Neural cell (in vitro differentiated cells): ENCODE measurements at regions not wholly inside any gene's neighbourhood (a gene's known extent, or its start where the extent isn't known, plus 50 kb on each side); places are given as distances from the start of the nearest gene placed in this dataset.

Experiments
- H2AFZ ChIP-seq: fragments of 200-600, 300-800 bp; sonication (generic), shearing (Covaris generic); 2 replicates; pipeline ENCODE4 v1.6.0; 2014; ENCODE audit warnings: low read depth, mild to moderate bottlenecking, antibody characterized with exemption, low read length, moderate library complexity
- H3F3A ChIP-seq: fragments of 200-600 bp; shearing (Covaris generic); 2 replicates; pipeline ENCODE4 v1.6.1; 2016; ENCODE audit warnings: mild to moderate bottlenecking, moderate library complexity, mixed read lengths, antibody characterized with exemption, low read length; ENCODE audit not compliant: insufficient read depth, poor library complexity, severe bottlenecking
- H3K27ac ChIP-seq: fragments of 200-600, 300-800 bp; sonication (generic), shearing (Covaris generic); 2 replicates; pipeline ENCODE4 v1.5.1; 2014; ENCODE audit warnings: mild to moderate bottlenecking, low read length, moderate library complexity
- H3K27me3 ChIP-seq: fragments of 300-800, 200-600 bp; sonication (generic), shearing (Covaris generic); 2 replicates; pipeline ENCODE4 v1.6.0; 2014; ENCODE audit warnings: mild to moderate bottlenecking, low read depth, low read length, moderate library complexity; ENCODE audit not compliant: insufficient read depth
- H3K36me3 ChIP-seq: fragments of 300-800, 200-600 bp; sonication (generic), shearing (Covaris generic); 2 replicates; pipeline ENCODE4 v1.5.1; 2014; ENCODE audit warnings: mild to moderate bottlenecking, antibody characterized with exemption, low read length, moderate library complexity; ENCODE audit not compliant: insufficient read depth
- H3K4me2 ChIP-seq: fragments of 300-800, 200-600 bp; sonication (generic), shearing (Covaris generic); 2 replicates; pipeline ENCODE4 v1.6.0; 2014; ENCODE audit warnings: mild to moderate bottlenecking, low read length
- H3K4me3 ChIP-seq: fragments of 300-800, 200-600 bp; sonication (generic), shearing (Covaris generic); 2 replicates; pipeline ENCODE4 v1.5.1; 2014; ENCODE audit warnings: mild to moderate bottlenecking, low read length, moderate library complexity
- H3K79me2 ChIP-seq: fragments of 200-600 bp; shearing (Covaris generic); replicated peaks from 2 replicates; pipeline ENCODE4 v1.6.0; 2014; ENCODE audit warnings: mild to moderate bottlenecking, low read length, moderate library complexity; ENCODE audit not compliant: insufficient read depth
- H3K9ac ChIP-seq: fragments of 300-800, 200-600 bp; sonication (generic), shearing (Covaris generic); 2 replicates; pipeline ENCODE4 v1.6.1; 2016; ENCODE audit warnings: mild to moderate bottlenecking, low read length, mixed read lengths
- H3K9me2 ChIP-seq: fragments of 200-600 bp; shearing (Covaris generic); 2 replicates; pipeline ENCODE4 v1.6.1; 2016; ENCODE audit warnings: mild to moderate bottlenecking, low read length, mixed read lengths; ENCODE audit not compliant: insufficient read depth
- H3K9me3 ChIP-seq: fragments of 200-600, 300-800 bp; sonication (generic), shearing (Covaris generic); 2 replicates; pipeline ENCODE4 v1.6.1; 2016; ENCODE audit warnings: mild to moderate bottlenecking, mixed run types, low read length, moderate library complexity, mixed read lengths
- H4K20me1 ChIP-seq: fragments of 200-600 bp; shearing (Covaris generic); 2 replicates; pipeline ENCODE4 v1.6.1; 2016; ENCODE audit warnings: mild to moderate bottlenecking, mixed run types; ENCODE audit not compliant: insufficient read depth
- EP300 ChIP-seq: fragments of 450-650 bp; conservative IDR thresholded peaks from 2 replicates; pipeline ENCODE4 v1.6.1; 2014; ENCODE audit warnings: antibody characterized with exemption, mild to moderate bottlenecking, moderate library complexity; ENCODE audit not compliant: poor library complexity, severe bottlenecking
- EZH2 ChIP-seq: fragments of 200-600, 300-800 bp; shearing (Covaris generic), sonication (generic); IDR thresholded peaks from 2 replicates; pipeline ENCODE4 v1.6.1; 2014; ENCODE audit warnings: antibody characterized with exemption, low read length, borderline replicate concordance, mild to moderate bottlenecking; ENCODE audit not compliant: insufficient read depth, poor library complexity, severe bottlenecking
- MXI1 ChIP-seq: fragments of 450-650 bp; conservative IDR thresholded peaks from 2 replicates; pipeline ENCODE4 v1.6.1; 2014; ENCODE audit warnings: antibody characterized with exemption, mild to moderate bottlenecking; ENCODE audit not compliant: poor library complexity, severe bottlenecking
- POLR2AphosphoS5 ChIP-seq: IDR thresholded peaks from 2 replicates; pipeline ENCODE4 v1.6.1; 2012
- RAD21 ChIP-seq: fragments of 450-650 bp; conservative IDR thresholded peaks from 2 replicates; pipeline ENCODE4 v1.6.1; 2014; ENCODE audit warnings: antibody characterized with exemption, mild to moderate bottlenecking, moderate library complexity
- SMC3 ChIP-seq: fragments of 450-650 bp; conservative IDR thresholded peaks from 2 replicates; pipeline ENCODE4 v1.6.1; 2014; ENCODE audit warnings: antibody characterized with exemption, mild to moderate bottlenecking, moderate library complexity; ENCODE audit not compliant: poor library complexity
- TAF1 ChIP-seq: IDR thresholded peaks from 2 replicates; pipeline ENCODE4 v1.6.1; 2012; ENCODE audit warnings: low read depth
- TF ChIP-seq, protein P1 (sequence below): IDR thresholded peaks from 2 replicates; pipeline ENCODE4 v1.6.1; 2012; ENCODE audit warnings: borderline replicate concordance
- TF ChIP-seq, protein P2 (sequence below): fragments of 450-650 bp; IDR thresholded peaks from 2 replicates; pipeline ENCODE4 v1.5.1; 2014; ENCODE audit warnings: antibody characterized with exemption, mild to moderate bottlenecking, moderate library complexity; ENCODE audit not compliant: poor library complexity, severe bottlenecking

DNA sequence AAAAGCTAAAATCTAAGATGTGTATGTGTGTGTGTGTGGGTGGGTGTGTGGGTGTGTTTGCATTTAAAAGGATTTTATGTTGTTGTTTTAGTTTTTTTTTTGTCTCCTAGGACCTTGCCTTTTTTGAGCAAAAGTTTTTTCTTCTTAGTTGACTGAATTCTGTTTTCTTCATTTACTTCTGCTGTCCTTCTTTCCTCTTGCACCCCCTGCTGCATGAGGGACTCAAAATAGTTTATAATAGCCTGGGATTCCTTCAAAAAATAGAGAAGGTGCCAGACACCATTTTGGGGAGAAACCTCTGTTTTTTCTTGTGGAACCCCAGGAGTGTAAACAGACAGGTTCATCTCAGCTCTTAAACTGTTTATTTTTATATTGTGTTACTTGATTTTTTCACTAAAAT, 817.7 kb downstream of the TBC1D22A start:
- Histone ChIP-seq H3K9me3 (no peaks in the 10 kb centered on the region), H3F3A (no peaks in the 10 kb centered on the region)

DNA sequence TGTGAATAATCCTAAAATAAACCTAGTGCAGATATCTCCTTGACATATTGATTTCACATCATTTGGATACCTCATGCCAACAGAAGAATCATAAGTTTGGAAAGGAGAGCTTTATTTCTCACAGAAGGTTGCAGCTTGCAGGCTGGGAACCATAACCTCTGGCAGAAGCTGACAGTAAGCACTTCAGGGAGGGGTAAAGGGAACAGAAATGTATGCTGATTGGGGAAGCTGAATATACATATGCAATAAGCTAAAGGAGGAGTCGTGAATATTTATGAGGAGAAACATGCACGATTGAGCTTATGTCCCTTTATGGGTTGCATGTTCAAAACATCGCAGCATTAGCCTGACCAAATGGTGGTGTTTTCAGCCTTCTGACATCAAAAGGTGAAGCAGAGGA, 814.5 kb downstream of the TBC1D22A start:
- H3K4me3 ChIP-seq, result no peak overlapping the region
- H3K27me3 ChIP-seq, result no peaks in the 10 kb centered on the region
- no peaks in the 10 kb centered on the region for H3K9me2 ChIP-seq
- H2AFZ ChIP-seq, result no peak overlapping the region
- H4K20me1 ChIP-seq, result no peaks in the 10 kb centered on the region
- no peak overlapping the region for H3K27ac ChIP-seq
- TF ChIP-seq RAD21, result no peak
- no peak for TF ChIP-seq SMC3
- no peak for TF ChIP-seq POLR2AphosphoS5
- TF ChIP-seq MXI1, result no peak
- TF ChIP-seq, protein P1, sequence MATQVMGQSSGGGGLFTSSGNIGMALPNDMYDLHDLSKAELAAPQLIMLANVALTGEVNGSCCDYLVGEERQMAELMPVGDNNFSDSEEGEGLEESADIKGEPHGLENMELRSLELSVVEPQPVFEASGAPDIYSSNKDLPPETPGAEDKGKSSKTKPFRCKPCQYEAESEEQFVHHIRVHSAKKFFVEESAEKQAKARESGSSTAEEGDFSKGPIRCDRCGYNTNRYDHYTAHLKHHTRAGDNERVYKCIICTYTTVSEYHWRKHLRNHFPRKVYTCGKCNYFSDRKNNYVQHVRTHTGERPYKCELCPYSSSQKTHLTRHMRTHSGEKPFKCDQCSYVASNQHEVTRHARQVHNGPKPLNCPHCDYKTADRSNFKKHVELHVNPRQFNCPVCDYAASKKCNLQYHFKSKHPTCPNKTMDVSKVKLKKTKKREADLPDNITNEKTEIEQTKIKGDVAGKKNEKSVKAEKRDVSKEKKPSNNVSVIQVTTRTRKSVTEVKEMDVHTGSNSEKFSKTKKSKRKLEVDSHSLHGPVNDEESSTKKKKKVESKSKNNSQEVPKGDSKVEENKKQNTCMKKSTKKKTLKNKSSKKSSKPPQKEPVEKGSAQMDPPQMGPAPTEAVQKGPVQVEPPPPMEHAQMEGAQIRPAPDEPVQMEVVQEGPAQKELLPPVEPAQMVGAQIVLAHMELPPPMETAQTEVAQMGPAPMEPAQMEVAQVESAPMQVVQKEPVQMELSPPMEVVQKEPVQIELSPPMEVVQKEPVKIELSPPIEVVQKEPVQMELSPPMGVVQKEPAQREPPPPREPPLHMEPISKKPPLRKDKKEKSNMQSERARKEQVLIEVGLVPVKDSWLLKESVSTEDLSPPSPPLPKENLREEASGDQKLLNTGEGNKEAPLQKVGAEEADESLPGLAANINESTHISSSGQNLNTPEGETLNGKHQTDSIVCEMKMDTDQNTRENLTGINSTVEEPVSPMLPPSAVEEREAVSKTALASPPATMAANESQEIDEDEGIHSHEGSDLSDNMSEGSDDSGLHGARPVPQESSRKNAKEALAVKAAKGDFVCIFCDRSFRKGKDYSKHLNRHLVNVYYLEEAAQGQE, result no peak
- H3K9me3 ChIP-seq, result no peaks in the 10 kb centered on the region
- no peak overlapping the region for H3K9ac ChIP-seq
- H3F3A ChIP-seq, result no peaks in the 10 kb centered on the region
- H3K4me2 ChIP-seq, result no peak overlapping the region
- no peaks in the 10 kb centered on the region for H3K36me3 ChIP-seq
- no peaks in the 10 kb centered on the region for H3K79me2 ChIP-seq

More for the DNA sequence above, 817.7 kb downstream of the TBC1D22A start:
- H3K27me3 ChIP-seq, result no peaks in the 10 kb centered on the region
- no peak overlapping the region for H3K4me2 ChIP-seq
- TF ChIP-seq RAD21, result no peak
- TF ChIP-seq MXI1, result no peak
- TF ChIP-seq, protein P2, sequence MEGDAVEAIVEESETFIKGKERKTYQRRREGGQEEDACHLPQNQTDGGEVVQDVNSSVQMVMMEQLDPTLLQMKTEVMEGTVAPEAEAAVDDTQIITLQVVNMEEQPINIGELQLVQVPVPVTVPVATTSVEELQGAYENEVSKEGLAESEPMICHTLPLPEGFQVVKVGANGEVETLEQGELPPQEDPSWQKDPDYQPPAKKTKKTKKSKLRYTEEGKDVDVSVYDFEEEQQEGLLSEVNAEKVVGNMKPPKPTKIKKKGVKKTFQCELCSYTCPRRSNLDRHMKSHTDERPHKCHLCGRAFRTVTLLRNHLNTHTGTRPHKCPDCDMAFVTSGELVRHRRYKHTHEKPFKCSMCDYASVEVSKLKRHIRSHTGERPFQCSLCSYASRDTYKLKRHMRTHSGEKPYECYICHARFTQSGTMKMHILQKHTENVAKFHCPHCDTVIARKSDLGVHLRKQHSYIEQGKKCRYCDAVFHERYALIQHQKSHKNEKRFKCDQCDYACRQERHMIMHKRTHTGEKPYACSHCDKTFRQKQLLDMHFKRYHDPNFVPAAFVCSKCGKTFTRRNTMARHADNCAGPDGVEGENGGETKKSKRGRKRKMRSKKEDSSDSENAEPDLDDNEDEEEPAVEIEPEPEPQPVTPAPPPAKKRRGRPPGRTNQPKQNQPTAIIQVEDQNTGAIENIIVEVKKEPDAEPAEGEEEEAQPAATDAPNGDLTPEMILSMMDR, result no peak
- no peak for TF ChIP-seq SMC3
- no peak for TF ChIP-seq EZH2
- TF ChIP-seq POLR2AphosphoS5, result no peak
- no peak for TF ChIP-seq EP300
- TF ChIP-seq TAF1, result no peak
- TF ChIP-seq, protein P1, result no peak
- H3K79me2 ChIP-seq, result no peaks in the 10 kb centered on the region
- H3K9ac ChIP-seq, result no peak overlapping the region
- H4K20me1 ChIP-seq, result no peaks in the 10 kb centered on the region
- no peak overlapping the region for H3K4me3 ChIP-seq
- no peaks in the 10 kb centered on the region for H3K9me2 ChIP-seq
- no peak overlapping the region for H2AFZ ChIP-seq
- H3K27ac ChIP-seq, result no peak overlapping the region
- H3K36me3 ChIP-seq, result no peaks in the 10 kb centered on the region
